ENCODE measurements at regions not wholly inside any gene's neighbourhood (a gene's known extent, or its start where the extent isn't known, plus 50 kb on each side); places are given as distances from the start of the nearest gene placed in this dataset.

- TF ChIP-seq CTCF (IDR thresholded peaks at IDR 0.05): no peak
- no peak for TF ChIP-seq POLR2AphosphoS5 (IDR thresholded peaks at IDR 0.05; ENCODE audit: low read depth, low read length)
- TF ChIP-seq SIN3A (IDR thresholded peaks at IDR 0.05; ENCODE audit: borderline replicate concordance, insufficient read depth, low read depth, low read length): no peak
- TF ChIP-seq TCF7L2 (IDR thresholded peaks at IDR 0.05; ENCODE audit: low read depth, low read length): no peak
These were observed 301.8 kb upstream of the CADM1 start for GRCh38 chr11:115806056-115806455.
